Progenitor cell of endocrine pancreas (in vitro differentiated cells): ENCODE measurements at regions not wholly inside any gene's neighbourhood (a gene's known extent, or its start where the extent isn't known, plus 50 kb on each side); places are given as distances from the start of the nearest gene placed in this dataset.

Source experiments
- DNase-seq: peaks from one replicate; pipeline ENCODE4 v3.0.0; 2021; ENCODE audit warnings: low spot score; ENCODE audit not compliant: unreplicated experiment
- H3K27ac Mint-ChIP-seq: 2 replicates; pipeline ENCODE4 v1.8.0; 2021; ENCODE audit warnings: mild to moderate bottlenecking, moderate library complexity, mixed read lengths
- H3K27me3 Mint-ChIP-seq: 2 replicates; pipeline ENCODE4 v1.8.0; 2021; ENCODE audit warnings: mixed read lengths
- H3K36me3 Mint-ChIP-seq: 2 replicates; pipeline ENCODE4 v1.8.0; 2022; ENCODE audit warnings: mixed read lengths; ENCODE audit not compliant: insufficient read depth
- H3K4me1 Mint-ChIP-seq: 2 replicates; pipeline ENCODE4 v1.8.0; 2021; ENCODE audit warnings: low read depth, mixed read lengths
- H3K4me3 Mint-ChIP-seq: 2 replicates; pipeline ENCODE4 v1.8.0; 2021; ENCODE audit warnings: low read depth, mild to moderate bottlenecking, moderate library complexity, mixed read lengths
- H3K9me3 Mint-ChIP-seq: 2 replicates; pipeline ENCODE4 v1.8.0; 2021; ENCODE audit warnings: low read depth, mixed read lengths
- TF ChIP-seq, protein P1 (sequence below): fragments of 200-600 bp; sonication (generic); IDR thresholded peaks from one replicate; pipeline ENCODE4 v1.5.0; 2021; ENCODE audit warnings: antibody characterized with exemption, mild to moderate bottlenecking; ENCODE audit not compliant: unreplicated experiment

DNA sequence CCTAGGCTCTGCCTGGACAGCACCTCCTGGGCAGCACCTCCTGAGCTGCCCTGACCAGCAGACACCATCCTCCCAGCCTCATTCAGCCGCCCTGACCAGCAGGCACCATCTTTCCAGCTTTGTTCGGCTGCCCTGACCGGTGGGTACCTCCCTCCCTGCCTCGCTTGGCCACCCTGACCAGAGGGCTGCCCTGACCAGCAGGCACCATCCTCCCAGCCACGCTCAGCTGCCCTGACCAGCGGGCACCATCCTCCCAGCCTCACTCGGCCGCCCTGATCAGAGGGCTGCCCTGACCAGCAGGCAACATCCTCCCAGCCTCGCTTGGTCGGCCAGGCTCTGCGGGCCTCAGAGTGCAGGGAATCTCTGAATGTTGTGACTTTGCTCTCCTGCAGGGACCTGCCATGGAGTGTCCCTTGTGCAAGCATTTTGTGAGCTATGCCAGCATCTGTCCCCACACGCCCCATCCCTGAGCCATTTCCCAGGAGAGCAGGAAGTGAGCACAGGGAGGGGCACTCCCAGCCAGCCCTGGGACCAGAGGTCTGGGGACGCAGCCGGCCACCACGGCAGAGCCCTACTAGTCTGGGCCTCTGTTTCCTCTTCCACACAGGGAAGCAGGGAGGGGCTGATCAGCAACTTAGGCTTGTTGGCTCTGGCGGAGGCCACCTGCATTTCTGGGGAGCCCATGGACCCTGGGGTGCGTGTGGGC is 265.5 kb downstream of the SEC23A start:
- Mint-ChIP-seq H3K4me3 (no peak overlapping the region), H3K9me3 (no peaks in the 10 kb centered on the region), H3K36me3 (no peaks in the 10 kb centered on the region), H3K27ac (no peak overlapping the region), H3K4me1 (peaks cover 15% of the 10 kb centered on the region), H3K27me3 (peaks cover 36% of the 10 kb centered on the region)
- TF ChIP-seq, protein P1, sequence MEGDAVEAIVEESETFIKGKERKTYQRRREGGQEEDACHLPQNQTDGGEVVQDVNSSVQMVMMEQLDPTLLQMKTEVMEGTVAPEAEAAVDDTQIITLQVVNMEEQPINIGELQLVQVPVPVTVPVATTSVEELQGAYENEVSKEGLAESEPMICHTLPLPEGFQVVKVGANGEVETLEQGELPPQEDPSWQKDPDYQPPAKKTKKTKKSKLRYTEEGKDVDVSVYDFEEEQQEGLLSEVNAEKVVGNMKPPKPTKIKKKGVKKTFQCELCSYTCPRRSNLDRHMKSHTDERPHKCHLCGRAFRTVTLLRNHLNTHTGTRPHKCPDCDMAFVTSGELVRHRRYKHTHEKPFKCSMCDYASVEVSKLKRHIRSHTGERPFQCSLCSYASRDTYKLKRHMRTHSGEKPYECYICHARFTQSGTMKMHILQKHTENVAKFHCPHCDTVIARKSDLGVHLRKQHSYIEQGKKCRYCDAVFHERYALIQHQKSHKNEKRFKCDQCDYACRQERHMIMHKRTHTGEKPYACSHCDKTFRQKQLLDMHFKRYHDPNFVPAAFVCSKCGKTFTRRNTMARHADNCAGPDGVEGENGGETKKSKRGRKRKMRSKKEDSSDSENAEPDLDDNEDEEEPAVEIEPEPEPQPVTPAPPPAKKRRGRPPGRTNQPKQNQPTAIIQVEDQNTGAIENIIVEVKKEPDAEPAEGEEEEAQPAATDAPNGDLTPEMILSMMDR = no peak
- DNase-seq = no peak

DNA sequence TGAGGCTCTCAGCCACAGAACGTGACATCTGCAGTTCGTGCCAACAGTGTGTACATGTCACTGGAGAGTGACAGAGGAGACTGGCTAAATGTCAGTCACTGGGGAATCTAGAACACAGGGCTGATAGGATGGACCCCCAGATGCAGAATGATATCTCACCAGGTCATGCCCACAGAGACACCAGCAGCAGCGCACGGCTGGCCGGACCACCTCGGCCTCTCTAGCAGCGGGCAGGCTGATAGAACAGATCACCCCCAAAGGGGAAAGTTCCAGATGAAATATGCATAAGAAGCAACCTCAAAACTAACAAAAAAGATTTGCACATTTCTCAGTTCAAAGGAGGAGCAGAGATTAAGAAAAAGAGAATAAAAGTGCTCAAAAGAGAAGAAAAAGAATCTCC is 266.5 kb downstream of the SEC23A start:
- no peak overlapping the region for H3K27ac Mint-ChIP-seq
- no peaks in the 10 kb centered on the region for H3K9me3 Mint-ChIP-seq
- no peak for DNase-seq
- TF ChIP-seq, protein P1 = no peak
- H3K4me3 Mint-ChIP-seq = no peak overlapping the region
- no peaks in the 10 kb centered on the region for H3K36me3 Mint-ChIP-seq
- H3K27me3 Mint-ChIP-seq = peaks cover 31% of the 10 kb centered on the region
- peaks cover 15% of the 10 kb centered on the region for H3K4me1 Mint-ChIP-seq

GRCh38 chr14:38835874-38836273 is 267.2 kb downstream of the SEC23A start:
- Mint-ChIP-seq H3K4me3 (no peak overlapping the region), H3K9me3 (no peaks in the 10 kb centered on the region), H3K4me1 (peaks cover 15% of the 10 kb centered on the region), H3K36me3 (no peaks in the 10 kb centered on the region), H3K27me3 (peaks cover 30% of the 10 kb centered on the region), H3K27ac (no peak overlapping the region)
- no peak for DNase-seq
- TF ChIP-seq, protein P1 = no peak

- H3K36me3 Mint-ChIP-seq = no peaks in the 10 kb centered on the region
- peaks cover 4% of the 10 kb centered on the region for H3K4me1 Mint-ChIP-seq
- DNase-seq = no peak
- H3K27me3 Mint-ChIP-seq = peaks cover 12% of the 10 kb centered on the region
- H3K4me3 Mint-ChIP-seq = no peak overlapping the region
- TF ChIP-seq, protein P1 = no peak
- no peak overlapping the region for H3K27ac Mint-ChIP-seq
- no peaks in the 10 kb centered on the region for H3K9me3 Mint-ChIP-seq
These were observed 274.7 kb downstream of the SEC23A start for GRCh38 chr14:38828183-38828827.

DNA sequence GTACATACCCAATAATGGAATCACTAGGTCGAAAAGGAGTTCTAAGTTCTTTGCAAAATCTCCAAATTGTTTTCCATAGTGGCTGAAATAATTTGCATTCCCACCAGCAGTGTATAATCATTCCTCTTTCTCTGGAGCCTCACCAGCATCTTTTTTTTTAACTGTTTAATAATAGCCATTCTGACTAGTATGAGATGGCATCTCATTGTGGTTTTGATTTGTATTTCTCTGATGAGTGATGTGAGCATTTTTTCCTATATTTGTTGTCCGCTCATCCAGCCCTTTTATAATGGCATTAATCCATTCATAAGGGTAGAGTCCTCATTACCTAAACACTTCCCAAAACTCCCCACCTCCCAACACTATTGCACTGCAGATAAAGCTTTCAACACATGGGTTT is 278.3 kb downstream of the SEC23A start:
- peaks cover 2% of the 10 kb centered on the region for H3K9me3 Mint-ChIP-seq
- H3K27ac Mint-ChIP-seq = no peak overlapping the region
- no peak overlapping the region for H3K4me3 Mint-ChIP-seq
- TF ChIP-seq, protein P1 = no peak
- H3K27me3 Mint-ChIP-seq = peaks cover 7% of the 10 kb centered on the region
- no peaks in the 10 kb centered on the region for H3K36me3 Mint-ChIP-seq
- DNase-seq = no peak
- H3K4me1 Mint-ChIP-seq = peaks cover 2% of the 10 kb centered on the region
